Fibroblast of villous mesenchyme (primary cell): ENCODE measurements at regions not wholly inside any gene's neighbourhood (a gene's known extent, or its start where the extent isn't known, plus 50 kb on each side); places are given as distances from the start of the nearest gene placed in this dataset.

Experiments
- DNase-seq: peaks from one replicate; pipeline ENCODE4 v3.0.0-alpha.2; 2010; ENCODE audit warnings: low read depth
- H3K4me3 ChIP-seq: 2 replicates; pipeline ENCODE4 v1.5.1; 2011; ENCODE audit warnings: low read depth, mild to moderate bottlenecking, low read length
- TF ChIP-seq, protein P1 (sequence below): IDR thresholded peaks from 2 replicates; pipeline ENCODE4 v1.5.1; 2012; ENCODE audit warnings: low read depth, mild to moderate bottlenecking, low read length; ENCODE audit not compliant: insufficient read depth

DNA sequence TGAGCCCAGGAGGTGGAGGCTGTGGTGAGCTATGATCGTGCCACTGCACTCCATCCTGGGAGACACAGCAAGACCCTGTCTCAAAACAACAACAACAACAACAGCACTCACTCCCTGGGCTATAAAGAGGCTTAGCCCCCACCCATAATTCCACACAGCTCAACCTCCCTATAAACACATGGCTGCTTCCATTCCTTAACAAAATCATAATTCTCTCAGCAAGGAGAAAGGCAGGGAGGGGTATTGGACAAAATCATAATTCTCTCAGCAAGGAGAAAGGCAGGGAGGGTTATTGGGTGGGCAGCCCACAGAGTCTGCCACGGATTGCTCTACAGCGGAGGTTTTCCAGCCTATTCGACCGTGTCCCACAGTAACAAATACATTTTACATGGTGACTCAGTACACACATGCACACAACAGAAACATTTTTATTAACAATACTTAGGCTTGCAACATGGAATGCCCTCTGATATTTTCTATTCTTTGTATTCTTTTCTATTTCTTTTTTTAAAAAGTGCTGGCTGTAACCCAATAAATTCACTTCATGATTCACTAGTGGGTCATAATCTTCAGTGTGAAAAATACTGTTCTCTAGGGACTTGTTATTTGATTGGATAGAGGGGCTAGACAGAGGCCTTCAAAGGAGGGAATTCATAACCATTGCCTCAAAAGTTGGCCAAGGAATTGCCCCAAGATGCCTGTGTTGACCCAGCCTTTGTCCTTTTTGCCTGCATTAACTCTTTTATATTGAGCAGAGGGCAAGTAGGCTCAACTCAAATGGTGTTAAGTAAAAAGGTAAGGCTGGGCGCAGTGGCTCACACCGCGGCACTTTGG is 50.6 kb upstream of the ZMYND8 start:
- TF ChIP-seq, protein P1, sequence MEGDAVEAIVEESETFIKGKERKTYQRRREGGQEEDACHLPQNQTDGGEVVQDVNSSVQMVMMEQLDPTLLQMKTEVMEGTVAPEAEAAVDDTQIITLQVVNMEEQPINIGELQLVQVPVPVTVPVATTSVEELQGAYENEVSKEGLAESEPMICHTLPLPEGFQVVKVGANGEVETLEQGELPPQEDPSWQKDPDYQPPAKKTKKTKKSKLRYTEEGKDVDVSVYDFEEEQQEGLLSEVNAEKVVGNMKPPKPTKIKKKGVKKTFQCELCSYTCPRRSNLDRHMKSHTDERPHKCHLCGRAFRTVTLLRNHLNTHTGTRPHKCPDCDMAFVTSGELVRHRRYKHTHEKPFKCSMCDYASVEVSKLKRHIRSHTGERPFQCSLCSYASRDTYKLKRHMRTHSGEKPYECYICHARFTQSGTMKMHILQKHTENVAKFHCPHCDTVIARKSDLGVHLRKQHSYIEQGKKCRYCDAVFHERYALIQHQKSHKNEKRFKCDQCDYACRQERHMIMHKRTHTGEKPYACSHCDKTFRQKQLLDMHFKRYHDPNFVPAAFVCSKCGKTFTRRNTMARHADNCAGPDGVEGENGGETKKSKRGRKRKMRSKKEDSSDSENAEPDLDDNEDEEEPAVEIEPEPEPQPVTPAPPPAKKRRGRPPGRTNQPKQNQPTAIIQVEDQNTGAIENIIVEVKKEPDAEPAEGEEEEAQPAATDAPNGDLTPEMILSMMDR: no peak
- DNase-seq: no peak
- no peak overlapping the region for H3K4me3 ChIP-seq

DNA sequence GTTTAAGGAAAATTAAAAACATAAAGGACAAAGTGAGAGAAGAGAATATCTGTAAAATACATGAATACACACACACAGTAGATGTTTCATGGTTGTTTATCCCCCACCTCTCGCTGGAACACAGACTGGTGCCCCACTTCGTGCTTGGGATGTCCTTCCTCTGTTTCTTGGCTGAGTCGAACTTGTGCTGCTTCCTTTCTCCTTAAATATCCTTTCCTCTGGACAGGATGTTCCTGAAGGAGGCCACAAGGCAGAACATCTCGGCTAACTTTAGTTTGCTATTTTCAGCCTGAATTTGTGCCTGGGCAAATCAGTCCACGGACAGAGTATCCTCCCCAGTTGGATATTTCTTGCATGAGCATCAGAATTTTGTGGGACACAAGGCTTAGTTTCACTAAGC is 54.7 kb upstream of the ZMYND8 start:
- TF ChIP-seq, protein P1: no peak
- no peak overlapping the region for H3K4me3 ChIP-seq
- no peak for DNase-seq

DNA sequence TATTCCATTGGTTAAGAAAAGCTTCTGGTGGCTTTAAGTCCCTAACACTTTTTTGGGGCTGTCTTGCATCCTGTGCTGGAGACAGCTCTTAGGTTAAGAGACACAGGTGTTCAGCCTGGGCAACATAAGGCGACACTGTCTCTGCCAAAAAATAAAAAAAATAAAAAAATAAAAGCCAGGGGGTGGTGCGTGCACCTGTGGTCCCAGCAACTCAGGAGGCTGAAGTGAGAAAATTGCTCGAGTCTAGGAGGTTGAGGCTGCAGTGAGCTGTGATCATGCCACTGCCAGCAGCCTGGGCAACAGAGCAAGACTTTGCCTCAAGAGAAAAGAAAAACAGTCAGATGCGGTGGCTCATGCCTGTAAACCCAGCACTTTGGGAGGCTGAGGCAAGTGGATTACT is 55.6 kb upstream of the ZMYND8 start:
- H3K4me3 ChIP-seq: no peak overlapping the region
- TF ChIP-seq, protein P1: no peak
- DNase-seq: no peak

DNA sequence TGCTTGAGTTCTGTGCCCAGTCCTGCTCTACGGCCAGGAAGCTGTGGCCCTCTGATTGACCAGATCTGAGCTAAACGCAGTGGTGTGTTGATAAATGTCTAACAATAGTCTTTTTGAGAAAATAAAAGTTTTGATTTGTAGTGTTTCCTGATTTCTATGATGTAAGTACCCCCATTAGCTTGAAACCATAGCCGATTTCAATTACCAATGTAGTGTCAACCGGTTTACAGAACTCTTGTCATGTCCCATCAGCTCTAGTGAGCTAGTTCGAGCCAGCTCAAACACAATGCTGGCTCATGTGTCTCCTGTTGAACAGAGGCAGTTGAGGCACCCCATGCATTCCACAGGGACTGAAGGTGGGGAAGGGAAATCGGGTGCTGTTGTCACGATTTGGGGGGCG is 56.7 kb upstream of the ZMYND8 start:
- TF ChIP-seq, protein P1: no peak
- no peak overlapping the region for H3K4me3 ChIP-seq
- DNase-seq: no peak

DNA sequence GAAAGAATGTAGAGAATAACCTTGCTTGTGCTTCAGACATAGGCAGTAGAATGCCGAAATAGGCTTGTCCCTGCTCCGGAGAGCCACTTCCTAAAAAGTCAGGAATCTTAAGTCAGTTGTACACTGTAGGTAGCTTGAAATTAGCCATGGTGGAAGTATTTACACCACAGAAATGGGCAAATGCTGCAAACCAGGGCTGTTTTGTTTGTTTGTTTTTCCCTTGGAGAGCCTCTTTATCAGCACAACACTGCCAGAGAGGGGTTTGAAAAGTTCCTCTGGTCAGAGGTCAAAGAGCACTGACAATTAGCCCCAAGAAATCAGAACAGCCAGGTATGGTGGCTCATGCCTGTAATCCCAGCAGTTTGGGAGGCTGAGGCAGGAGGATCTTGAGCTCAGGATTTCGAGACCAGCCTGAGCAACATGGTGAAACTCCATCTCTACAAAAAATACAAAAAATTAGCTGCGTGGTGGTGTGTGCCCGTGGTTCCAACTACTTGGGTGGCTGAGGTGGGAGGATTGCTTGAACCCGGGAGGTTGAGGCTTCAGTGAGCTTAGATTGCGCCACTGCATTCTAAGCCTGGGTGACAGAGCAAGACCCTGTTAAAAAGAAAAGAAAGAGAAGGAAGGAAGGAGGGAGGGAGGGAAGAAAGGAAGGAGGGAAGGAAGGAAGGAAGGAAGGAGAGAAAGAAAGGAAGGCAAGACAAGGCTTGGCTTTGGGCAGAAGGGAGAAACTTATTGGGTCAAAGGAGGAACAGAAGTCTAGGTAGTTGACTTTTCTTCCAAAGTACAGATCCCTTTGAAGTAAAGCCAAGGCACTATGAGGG is 61.0 kb upstream of the ZMYND8 start:
- DNase-seq: no peak
- no peak overlapping the region for H3K4me3 ChIP-seq
- TF ChIP-seq, protein P1: no peak

DNA sequence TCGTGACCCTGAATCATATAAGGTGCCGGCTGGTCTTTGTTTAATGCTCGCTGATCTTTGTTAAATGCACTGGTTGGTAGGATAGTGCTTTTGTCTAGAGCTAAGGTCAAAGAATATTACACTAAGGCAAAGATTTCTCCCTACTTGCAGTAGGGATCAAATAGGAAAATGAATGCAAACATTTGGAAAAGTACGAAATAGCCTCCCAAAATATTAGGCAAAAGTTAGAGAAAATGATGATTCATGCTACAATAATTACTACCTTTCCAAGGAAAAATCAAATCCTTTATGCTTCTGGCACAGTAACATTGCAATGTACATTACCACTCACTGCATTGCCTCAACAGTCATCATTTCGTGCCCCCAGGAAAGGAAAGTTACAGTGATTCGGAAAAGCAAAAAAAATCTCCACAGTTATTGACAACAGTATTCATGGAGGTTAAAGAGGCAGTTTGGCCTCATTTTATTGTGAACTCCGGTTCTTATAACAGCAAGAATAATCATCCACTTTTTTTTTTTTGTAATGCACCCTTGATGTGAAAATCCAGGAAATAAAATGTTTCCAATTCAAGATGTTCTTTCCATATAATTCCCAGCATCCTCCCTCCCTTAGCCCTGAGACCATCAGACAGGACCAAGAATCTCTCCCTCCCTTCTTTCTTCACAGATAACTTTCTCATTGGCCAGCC is 61.7 kb upstream of the ZMYND8 start:
- no peak for DNase-seq
- TF ChIP-seq, protein P1: no peak
- H3K4me3 ChIP-seq: no peak overlapping the region
